ENCODE measurements at regions not wholly inside any gene's neighbourhood (a gene's known extent, or its start where the extent isn't known, plus 50 kb on each side); places are given as distances from the start of the nearest gene placed in this dataset.

DNA sequence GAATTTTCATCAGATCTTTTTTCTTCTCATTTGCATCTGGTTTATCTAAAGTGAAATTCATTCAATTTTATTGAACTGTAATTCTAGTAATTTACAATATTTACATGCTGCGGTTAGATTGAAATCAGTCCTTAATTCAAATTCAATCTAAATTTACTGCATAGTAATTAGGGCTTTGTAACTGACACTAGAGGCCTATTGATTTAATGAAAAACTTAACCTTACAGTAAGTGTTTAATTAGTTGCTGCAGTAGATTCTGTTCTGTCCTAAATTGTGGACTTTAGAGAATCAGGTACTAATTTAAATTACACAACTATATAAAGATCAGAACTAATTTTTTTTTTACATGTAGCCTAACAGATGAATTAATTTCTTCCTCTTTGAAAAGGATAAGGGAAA is 758.8 kb upstream of the TENM3 start:
- no peak for TF ChIP-seq POLR2A (IDR thresholded peaks at IDR 0.05; ENCODE audit: low read depth)
- TF ChIP-seq, protein P1, sequence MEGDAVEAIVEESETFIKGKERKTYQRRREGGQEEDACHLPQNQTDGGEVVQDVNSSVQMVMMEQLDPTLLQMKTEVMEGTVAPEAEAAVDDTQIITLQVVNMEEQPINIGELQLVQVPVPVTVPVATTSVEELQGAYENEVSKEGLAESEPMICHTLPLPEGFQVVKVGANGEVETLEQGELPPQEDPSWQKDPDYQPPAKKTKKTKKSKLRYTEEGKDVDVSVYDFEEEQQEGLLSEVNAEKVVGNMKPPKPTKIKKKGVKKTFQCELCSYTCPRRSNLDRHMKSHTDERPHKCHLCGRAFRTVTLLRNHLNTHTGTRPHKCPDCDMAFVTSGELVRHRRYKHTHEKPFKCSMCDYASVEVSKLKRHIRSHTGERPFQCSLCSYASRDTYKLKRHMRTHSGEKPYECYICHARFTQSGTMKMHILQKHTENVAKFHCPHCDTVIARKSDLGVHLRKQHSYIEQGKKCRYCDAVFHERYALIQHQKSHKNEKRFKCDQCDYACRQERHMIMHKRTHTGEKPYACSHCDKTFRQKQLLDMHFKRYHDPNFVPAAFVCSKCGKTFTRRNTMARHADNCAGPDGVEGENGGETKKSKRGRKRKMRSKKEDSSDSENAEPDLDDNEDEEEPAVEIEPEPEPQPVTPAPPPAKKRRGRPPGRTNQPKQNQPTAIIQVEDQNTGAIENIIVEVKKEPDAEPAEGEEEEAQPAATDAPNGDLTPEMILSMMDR (IDR thresholded peaks at IDR 0.05) = no peak

Data from esophagus muscularis mucosa (tissue), 3 donors.